H1 (cell line): ENCODE measurements at regions not wholly inside any gene's neighbourhood (a gene's known extent, or its start where the extent isn't known, plus 50 kb on each side); places are given as distances from the start of the nearest gene placed in this dataset.

Source experiments
- CTCF ChIA-PET: fragments of 300-600 bp; sonication (Branson Sonifier 250); formaldehyde crosslinking; loops from one replicate; lab custom pipeline; 2021; ENCODE audit not compliant: partially characterized antibody; lab: Charles Lee
- POLR2A ChIA-PET: fragments of 300-600 bp; sonication (Branson Sonifier 250); formaldehyde crosslinking; loops from one replicate; lab custom pipeline; 2021; ENCODE audit warnings: inconsistent platforms; ENCODE audit not compliant: partially characterized antibody; lab: Charles Lee
- DNase-seq, 2 experiments: peaks; one replicate each; pipeline versions ENCODE4 v3.0.0 to v3.0.0-alpha.2; 2010 to 2022; ENCODE audit warnings: low spot score in 2 of 2, low read depth in 1 of 2, mixed read lengths in 1 of 2
- FAIRE-seq: peaks from 2 replicates; lab custom pipeline; 2011; peaks lifted over from hg19 to GRCh38; lab: Jason Lieb, UNC
- H2AFZ ChIP-seq: 2 replicates; pipeline ENCODE4 v1.8.1; 2012; ENCODE audit warnings: low read length, inconsistent platforms
- H2AK5ac ChIP-seq: 2 replicates; pipeline ENCODE4 v1.6.1; 2013; ENCODE audit warnings: low read depth, low read length
- H2BK120ac ChIP-seq: replicated peaks from 2 replicates; pipeline ENCODE3; 2013; ENCODE audit warnings: low read depth, low read length, inconsistent platforms
- H2BK12ac ChIP-seq: 2 replicates; pipeline ENCODE4 v1.6.1; 2013; ENCODE audit warnings: low read depth, low read length
- H2BK15ac ChIP-seq: 2 replicates; pipeline ENCODE4 v1.6.1; 2013; ENCODE audit warnings: low read length
- H2BK20ac ChIP-seq: 2 replicates; pipeline ENCODE4 v1.6.1; 2013; ENCODE audit warnings: low read length
- H2BK5ac ChIP-seq: 2 replicates; pipeline ENCODE4 v1.6.1; 2013; ENCODE audit warnings: low read depth, low read length
- H3K14ac ChIP-seq: 2 replicates; pipeline ENCODE4 v1.6.1; 2013; ENCODE audit warnings: inconsistent platforms; ENCODE audit not compliant: insufficient read length
- H3K18ac ChIP-seq: 2 replicates; pipeline ENCODE4 v1.6.1; 2013; ENCODE audit warnings: low read length; ENCODE audit errors: extremely low read depth
- H3K23ac ChIP-seq: 2 replicates; pipeline ENCODE4 v1.6.1; 2013; ENCODE audit warnings: inconsistent platforms; ENCODE audit not compliant: insufficient read length
- H3K23me2 ChIP-seq: 2 replicates; pipeline ENCODE4 v1.6.1; 2013; ENCODE audit warnings: low read depth, low read length
- H3K27ac ChIP-seq: 2 replicates; pipeline ENCODE4 v1.6.1; 2011; ENCODE audit warnings: low read depth, low read length, inconsistent platforms
- H3K27me3 ChIP-seq, 4 experiments: replicated peaks in 1 of 4; 1 replicate in 1 of 4; 2 replicates in 3 of 4; pipeline versions ENCODE4 v1.6.1 to v1.8.1; 2011 to 2013; ENCODE audit warnings: low read length in 3 of 4, mild to moderate bottlenecking in 3 of 4, inconsistent platforms in 2 of 4, mixed read lengths in 2 of 4, moderate library complexity in 1 of 4; ENCODE audit not compliant: control insufficient read depth in 3 of 4, insufficient read depth in 3 of 4; ENCODE audit errors: extremely low read depth in 1 of 4
- H3K36me3 ChIP-seq, 4 experiments: 2 replicates each; pipeline versions ENCODE4 v1.6.1 to v1.8.1; 2011 to 2013; ENCODE audit warnings: mild to moderate bottlenecking in 4 of 4, low read length in 3 of 4, moderate library complexity in 2 of 4, control low read depth in 1 of 4, inconsistent platforms in 1 of 4; ENCODE audit not compliant: insufficient read depth in 4 of 4, control insufficient read depth in 2 of 4
- H3K4ac ChIP-seq: replicated peaks from 2 replicates; pipeline ENCODE3; 2013; ENCODE audit warnings: low read length, low read depth, mixed read lengths, inconsistent platforms; ENCODE audit not compliant: insufficient read length
- H3K4me1 ChIP-seq, 4 experiments: replicated peaks in 1 of 4; 1 replicate in 1 of 4; 2 replicates in 3 of 4; pipeline versions ENCODE4 v1.6.1 to v1.8.1; 2011 to 2013; ENCODE audit warnings: low read length in 3 of 4, inconsistent platforms in 2 of 4, mixed read lengths in 1 of 4; ENCODE audit not compliant: insufficient read depth in 4 of 4, control insufficient read depth in 3 of 4
- H3K4me2 ChIP-seq, 2 experiments: 2 replicates each; pipeline versions ENCODE4 v1.6.1 to v1.8.1; 2011 to 2013; ENCODE audit warnings: low read depth in 2 of 2, low read length in 2 of 2, control low read depth in 1 of 2, inconsistent platforms in 1 of 2, mild to moderate bottlenecking in 1 of 2; ENCODE audit not compliant: insufficient read depth in 1 of 2
- H3K4me3 ChIP-seq, 4 experiments: fragments of 200-600, 300-600 bp in 1 of 4; sonication (generic), shearing (Covaris generic), sonication (Bioruptor Twin) in 1 of 4; 2 replicates each; pipeline versions ENCODE4 v1.5.1 to v1.8.1; 2011 to 2016; ENCODE audit warnings: low read length in 4 of 4, low read depth in 3 of 4, control low read depth in 2 of 4, inconsistent platforms in 2 of 4, mild to moderate bottlenecking in 2 of 4, mixed read lengths in 1 of 4, moderate library complexity in 1 of 4; ENCODE audit not compliant: insufficient read depth in 2 of 4; ENCODE audit errors: extremely low read depth in 1 of 4
- H3K56ac ChIP-seq: replicated peaks from 2 replicates; pipeline ENCODE3; 2013; ENCODE audit warnings: low read depth, mild to moderate bottlenecking, mixed read lengths, low read length, inconsistent platforms; ENCODE audit not compliant: insufficient read length
- H3K79me1 ChIP-seq: 2 replicates; pipeline ENCODE4 v1.6.1; 2013; ENCODE audit warnings: low read depth, low read length, control low read depth
- H3K79me2 ChIP-seq, 2 experiments: 2 replicates each; pipeline versions ENCODE4 v1.6.1 to v1.8.1; 2012 to 2013; ENCODE audit warnings: low read length in 2 of 2, mild to moderate bottlenecking in 2 of 2, inconsistent platforms in 1 of 2; ENCODE audit not compliant: insufficient read depth in 2 of 2, control insufficient read depth in 1 of 2
- H3K9ac ChIP-seq, 4 experiments: replicated peaks in 1 of 4; 1 replicate in 1 of 4; 2 replicates in 3 of 4; pipeline versions ENCODE4 v1.6.1 to v1.8.1; 2011 to 2013; ENCODE audit warnings: low read depth in 3 of 4, low read length in 3 of 4, control low read depth in 2 of 4, mild to moderate bottlenecking in 2 of 4, moderate library complexity in 2 of 4, inconsistent platforms in 1 of 4; ENCODE audit errors: extremely low read depth in 1 of 4
- H3K9me3 ChIP-seq, 2 experiments: 2 replicates each; pipeline versions ENCODE4 v1.6.1 to v1.8.1; 2012 to 2013; ENCODE audit warnings: mild to moderate bottlenecking in 2 of 2, moderate library complexity in 2 of 2, control low read depth in 1 of 2, inconsistent platforms in 1 of 2, low read depth in 1 of 2, low read length in 1 of 2, mixed read lengths in 1 of 2; ENCODE audit not compliant: insufficient read depth in 2 of 2
- H4K20me1 ChIP-seq, 2 experiments: replicated peaks in 1 of 2; 2 replicates each; pipeline versions ENCODE3 to v1.8.1; 2011 to 2013; ENCODE audit warnings: inconsistent platforms in 2 of 2, low read length in 2 of 2, mild to moderate bottlenecking in 1 of 2; ENCODE audit not compliant: insufficient read depth in 2 of 2, control insufficient read depth in 1 of 2
- H4K5ac ChIP-seq: 2 replicates; pipeline ENCODE4 v1.6.1; 2013; ENCODE audit warnings: low read length, low read depth, mixed read lengths, inconsistent platforms; ENCODE audit not compliant: insufficient read length
- H4K8ac ChIP-seq: 2 replicates; pipeline ENCODE4 v1.8.0; 2013; ENCODE audit warnings: mild to moderate bottlenecking, moderate library complexity, low read length, inconsistent platforms; ENCODE audit not compliant: insufficient read depth; ENCODE audit errors: extremely low read depth
- H4K91ac ChIP-seq: replicated peaks from 2 replicates; pipeline ENCODE3; 2013; ENCODE audit warnings: low read length, mixed read lengths, inconsistent platforms; ENCODE audit not compliant: insufficient read length
- KDM4A ChIP-seq: IDR thresholded peaks from one replicate; pipeline ENCODE4 v1.7.1; 2012; ENCODE audit warnings: low read depth, mild to moderate bottlenecking, moderate library complexity, low read length, inconsistent platforms; ENCODE audit not compliant: severe bottlenecking
- SP2 ChIP-seq: IDR thresholded peaks from 2 replicates; pipeline ENCODE4 v1.6.1; 2012; ENCODE audit warnings: mild to moderate bottlenecking, low read length, inconsistent platforms
- ZNF274 ChIP-seq: IDR thresholded peaks from 2 replicates; pipeline ENCODE4 v1.7.0; 2012; ENCODE audit warnings: low read length, borderline replicate concordance; ENCODE audit errors: extremely low read depth
- WGBS, 2 experiments: shearing (Covaris generic) in 1 of 2; methylation state at CpG; one replicate each; pipeline versions ENCODE4 v1.1.6 to v1.1.7; 2013 to 2015; ENCODE audit warnings: low lambda C conversion rate in 2 of 2, mixed read lengths in 2 of 2, inconsistent platforms in 1 of 2, low coverage in 1 of 2, missing lambda C conversion rate in 1 of 2; ENCODE audit not compliant: insufficient replicate concordance in 2 of 2, insufficient coverage in 1 of 2, insufficient read length in 1 of 2; ENCODE audit errors: extremely low coverage in 1 of 2, missing lambda C conversion rate in 1 of 2; 5-methylcytosine and 5-hydroxymethylcytosine counted together

GRCh38 chr14:34053666-34054065 is 102.8 kb upstream of the EGLN3 start:
- Histone ChIP-seq H3K18ac (no peak overlapping the region), H3K36me3 (no peaks in the 10 kb centered on the region), H3K9me3 (no peaks in the 10 kb centered on the region), H3K79me1 (no peaks in the 10 kb centered on the region), H3K23me2 (peaks cover 2% of the 10 kb centered on the region; the same call in 1 of the 2 replicates), H2BK5ac (no peak overlapping the region), H4K20me1 (no peaks in the 10 kb centered on the region), H2BK20ac (no peak overlapping the region), H3K4me2 (no peak overlapping the region), H4K5ac (no peak overlapping the region), H3K23ac (no peak overlapping the region), H3K14ac (no peak overlapping the region), H3K4me1 (no peaks in the 10 kb centered on the region; a peak in 1 of 7 replicates), H2AK5ac (no peak overlapping the region), H3K9ac (no peak overlapping the region), H3K27ac (no peak overlapping the region), H3K27me3 (no peaks in the 10 kb centered on the region; a peak in 2 of 7 replicates), H3K79me2 (no peaks in the 10 kb centered on the region), H2BK12ac (no peak overlapping the region), H2BK120ac (no peak overlapping the region), H2AFZ (no peak overlapping the region), H4K91ac (no peak overlapping the region), H3K4ac (no peak overlapping the region), H4K8ac (no peak overlapping the region), H2BK15ac (no peak overlapping the region), H3K4me3 (no peak overlapping the region), H3K56ac (no peak overlapping the region)
- ChIA-PET POLR2A (no interaction called here), CTCF (interaction anchor here (1.5 to 3.2 kb wide), 2 partner anchors 12 to 205 kb away, joined by 3 to 8 read pairs; no protein-coding TSS in a partner anchor)
- DNase-seq = no peak
- 90% methylated on average over 3 of the region's 3 CpGs; no CpG with 5 or more reads in 1 of the 2 experiments for WGBS, 2 experiments
- no peak for FAIRE-seq
- TF ChIP-seq KDM4A (no peak), ZNF274 (no peak), SP2 (no peak)
